Adrenal gland (tissue), 9 donors: ENCODE measurements at regions not wholly inside any gene's neighbourhood (a gene's known extent, or its start where the extent isn't known, plus 50 kb on each side); places are given as distances from the start of the nearest gene placed in this dataset.

ENCODE experiments used
- DNase-seq, 7 donors: peaks; one replicate each; pipeline ENCODE4 v3.0.0-alpha.2; 2019 to 2020
- H3K27ac ChIP-seq, 5 donors: fragments of 200-600 bp; sonication (generic) in 4 of 5; 1 replicate in 3 of 5; 2 replicates in 2 of 5; pipeline versions ENCODE4 v1.5.1 to v1.8.0; 2016 to 2020; ENCODE audit warnings: mild to moderate bottlenecking in 1 of 5
- H3K27me3 ChIP-seq: fragments of 200-600 bp; 2 replicates; pipeline ENCODE4 v1.8.0; 2021
- H3K36me3 ChIP-seq, 2 donors: fragments of 200-600 bp; replicated peaks in 1 of 2; 1 replicate in 1 of 2; 2 replicates in 1 of 2; pipeline versions ENCODE4 v1.5.1 to v1.8.0; 2018 to 2022
- H3K4me1 ChIP-seq, 2 donors: fragments of 200-600 bp; replicated peaks in 1 of 2; 1 replicate in 1 of 2; 2 replicates in 1 of 2; pipeline versions ENCODE4 v1.5.1 to v1.8.0; 2018 to 2021
- H3K4me3 ChIP-seq, 4 donors: fragments of 200-600 bp; sonication (generic) in 3 of 4; one replicate each; pipeline ENCODE4 v1.5.1; 2016 to 2018
- H3K9me3 ChIP-seq, 3 donors: fragments of 200-600 bp; sonication (generic) in 1 of 3; replicated peaks in 1 of 3; 1 replicate in 2 of 3; 2 replicates in 1 of 3; pipeline versions ENCODE4 v1.5.1 to v1.8.0; 2016 to 2021
- POLR2A ChIP-seq, 2 donors: fragments of 450-650 bp; IDR thresholded peaks; one replicate each; pipeline ENCODE4 v1.6.1; 2017; ENCODE audit warnings: antibody characterized with exemption in 2 of 2, mild to moderate bottlenecking in 2 of 2, moderate library complexity in 1 of 2
- WGBS, 4 donors: extraction: QIAGEN DNeasy Blood & Tissue Kit in 2 of 4; methylation state at CpG; one replicate each; pipeline versions ENCODE4 v1.1.5 to v1.1.7; 2013 to 2017; 5-methylcytosine and 5-hydroxymethylcytosine counted together
- intact Hi-C, 2 donors: fragments of 100-400 bp; cut with DNase I; formaldehyde crosslinking; loops; one replicate each; pipeline versions ENCODE4 v1.14.1 to v1.15.0; 2022 to 2023
- TF ChIP-seq, protein P1 (sequence below), 6 experiments: fragments of 450-650 bp in 4 of 6; fragments of 200-600 bp in 2 of 6; sonication (generic) in 1 of 6; IDR thresholded peaks; 1 replicate in 5 of 6; 2 replicates in 1 of 6; pipeline versions ENCODE4 v1.5.1 to v1.8.0; 2016 to 2021; ENCODE audit warnings: antibody characterized with exemption in 6 of 6, mild to moderate bottlenecking in 2 of 6, moderate library complexity in 1 of 6
- donor health status: healthy with polysubstance abuse.
- donor health status: Bipolar disorder and iron deficiency.
- donor health status: DM: yes; HTN: yes; CAD: no.
- donor health status: DM: no; HTN: no; CAD: no.
- donor health status: DM: no; HTN: no; CAD: no.

DNA sequence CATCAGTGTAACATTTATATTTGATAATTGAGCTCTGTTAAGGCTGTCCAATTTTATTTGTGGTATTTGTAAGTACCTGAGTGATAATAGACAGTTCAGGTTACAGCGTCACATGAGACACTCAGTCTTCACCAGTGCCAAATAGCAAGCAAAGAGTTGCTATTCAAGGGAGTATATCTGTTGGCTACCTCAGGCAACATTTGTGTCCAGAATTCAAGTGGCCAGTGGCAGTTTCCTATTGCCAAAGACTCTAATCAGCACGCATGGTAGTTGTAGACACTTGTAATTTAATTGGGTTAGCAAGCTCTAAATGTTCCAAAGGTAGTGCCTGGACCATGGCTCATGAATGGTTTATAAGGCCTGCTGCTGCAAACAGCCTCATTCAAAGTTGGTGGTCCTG is 1524.3 kb upstream of the B3GALT2 start:
- H3K4me3 ChIP-seq = no peak overlapping the region
- H3K9me3 ChIP-seq = peaks cover 0 to 4% (median 0%) of the 10 kb centered on the region in 3 donors
- WGBS, 4 donors = 87 to 100% (median 91%) methylated on average over 2 of the region's 2 CpGs
- H3K27me3 ChIP-seq = no peaks in the 10 kb centered on the region
- H3K4me1 ChIP-seq = no peaks in the 10 kb centered on the region
- intact Hi-C loops = no loop called here
- H3K27ac ChIP-seq = no peak overlapping the region
- no peak for DNase-seq
- no peaks in the 10 kb centered on the region for H3K36me3 ChIP-seq
- TF ChIP-seq, protein P1, sequence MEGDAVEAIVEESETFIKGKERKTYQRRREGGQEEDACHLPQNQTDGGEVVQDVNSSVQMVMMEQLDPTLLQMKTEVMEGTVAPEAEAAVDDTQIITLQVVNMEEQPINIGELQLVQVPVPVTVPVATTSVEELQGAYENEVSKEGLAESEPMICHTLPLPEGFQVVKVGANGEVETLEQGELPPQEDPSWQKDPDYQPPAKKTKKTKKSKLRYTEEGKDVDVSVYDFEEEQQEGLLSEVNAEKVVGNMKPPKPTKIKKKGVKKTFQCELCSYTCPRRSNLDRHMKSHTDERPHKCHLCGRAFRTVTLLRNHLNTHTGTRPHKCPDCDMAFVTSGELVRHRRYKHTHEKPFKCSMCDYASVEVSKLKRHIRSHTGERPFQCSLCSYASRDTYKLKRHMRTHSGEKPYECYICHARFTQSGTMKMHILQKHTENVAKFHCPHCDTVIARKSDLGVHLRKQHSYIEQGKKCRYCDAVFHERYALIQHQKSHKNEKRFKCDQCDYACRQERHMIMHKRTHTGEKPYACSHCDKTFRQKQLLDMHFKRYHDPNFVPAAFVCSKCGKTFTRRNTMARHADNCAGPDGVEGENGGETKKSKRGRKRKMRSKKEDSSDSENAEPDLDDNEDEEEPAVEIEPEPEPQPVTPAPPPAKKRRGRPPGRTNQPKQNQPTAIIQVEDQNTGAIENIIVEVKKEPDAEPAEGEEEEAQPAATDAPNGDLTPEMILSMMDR (IDR thresholded peaks at IDR 0.05) = no peak
- TF ChIP-seq POLR2A (IDR thresholded peaks at IDR 0.05) = no peak

DNA sequence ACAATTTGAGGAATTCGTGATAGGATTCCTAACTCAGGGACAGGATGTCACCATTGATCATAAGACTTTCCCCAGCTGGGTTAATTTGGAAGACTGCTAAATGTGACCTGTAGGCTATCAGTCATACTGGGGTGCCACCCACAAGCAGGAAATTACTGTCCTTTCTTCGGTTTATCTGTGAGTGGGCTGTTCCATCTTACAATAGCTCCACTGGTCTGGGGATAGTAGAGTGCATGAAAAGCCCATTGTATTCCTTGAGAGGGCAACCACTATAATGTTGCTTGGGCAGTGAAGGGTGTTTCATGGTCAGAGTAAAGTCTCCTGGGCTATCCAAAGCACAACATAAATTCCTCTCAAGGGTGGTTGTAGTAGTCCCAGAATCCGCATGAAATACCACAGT is 1523.0 kb upstream of the B3GALT2 start:
- no peak for DNase-seq
- no peak for TF ChIP-seq POLR2A (IDR thresholded peaks at IDR 0.05)
- TF ChIP-seq, protein P1 (IDR thresholded peaks at IDR 0.05) = no peak
- no peaks in the 10 kb centered on the region for H3K36me3 ChIP-seq
- no peaks in the 10 kb centered on the region for H3K27me3 ChIP-seq
- H3K27ac ChIP-seq = no peak overlapping the region
- H3K4me3 ChIP-seq = no peak overlapping the region
- intact Hi-C loops = no loop called here
- H3K9me3 ChIP-seq = peaks cover 0 to 7% (median 0%) of the 10 kb centered on the region in 3 donors
- WGBS, 4 donors = 54 to 67% (median 57%) methylated on average over 2 to 3 of the region's 3 CpGs
- no peaks in the 10 kb centered on the region for H3K4me1 ChIP-seq

GRCh38 chr1:194707074-194707473 is 1520.7 kb upstream of the B3GALT2 start:
- TF ChIP-seq, protein P1 (IDR thresholded peaks at IDR 0.05) = no peak
- TF ChIP-seq POLR2A (IDR thresholded peaks at IDR 0.05) = no peak
- H3K4me1 ChIP-seq = no peaks in the 10 kb centered on the region
- no peak for DNase-seq
- no peak overlapping the region for H3K27ac ChIP-seq
- H3K9me3 ChIP-seq = peaks cover 0 to 7% (median 0%) of the 10 kb centered on the region in 3 donors
- H3K4me3 ChIP-seq = no peak overlapping the region
- H3K36me3 ChIP-seq = no peaks in the 10 kb centered on the region
- 81 to 90% (median 82%) methylated on average over 6 of the region's 6 CpGs for WGBS, 4 donors
- intact Hi-C loops = no loop called here
- H3K27me3 ChIP-seq = no peaks in the 10 kb centered on the region

DNA sequence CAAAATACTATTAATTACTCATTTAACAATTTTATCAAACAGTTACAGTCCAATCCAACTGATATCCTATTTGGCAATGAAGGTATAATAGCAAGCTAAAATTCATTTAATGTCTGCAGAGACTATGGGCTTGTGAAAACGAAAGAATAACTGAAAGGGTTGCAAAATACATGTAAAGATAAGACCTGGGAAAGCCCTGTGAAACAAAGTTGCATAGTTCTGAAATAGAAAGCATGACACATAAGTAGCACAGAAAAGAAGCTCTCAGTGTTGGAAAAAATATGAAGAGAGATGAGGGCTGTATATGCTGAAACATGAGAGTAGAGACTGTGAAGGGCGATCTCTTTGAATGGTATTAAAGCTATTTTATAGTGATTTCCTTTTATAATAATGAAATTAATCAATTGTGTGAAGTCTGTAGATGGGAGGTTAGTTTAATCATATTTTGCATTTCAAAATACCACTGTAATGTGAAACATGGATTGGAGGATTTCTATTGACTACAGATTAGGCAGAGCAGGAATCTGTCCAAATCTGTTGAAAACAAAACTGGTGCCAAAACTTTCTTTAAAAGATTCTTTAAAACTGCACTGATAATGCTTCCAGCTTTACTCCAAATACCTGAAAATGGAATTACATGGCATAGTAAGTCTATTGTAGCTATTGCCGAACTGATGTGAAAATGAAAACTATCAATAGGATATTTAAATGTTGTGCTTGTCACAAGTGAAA is 1518.9 kb upstream of the B3GALT2 start:
- WGBS, 4 donors = 60 to 64% (median 61%) methylated on average over 3 of the region's 3 CpGs
- intact Hi-C loops = no loop called here
- Histone ChIP-seq H3K4me1 (no peaks in the 10 kb centered on the region), H3K4me3 (no peak overlapping the region), H3K36me3 (no peaks in the 10 kb centered on the region), H3K9me3 (peaks cover 0 to 7% (median 0%) of the 10 kb centered on the region in 3 donors), H3K27me3 (no peaks in the 10 kb centered on the region), H3K27ac (no peak overlapping the region)
- TF ChIP-seq, protein P1 (IDR thresholded peaks at IDR 0.05) = no peak
- TF ChIP-seq POLR2A (IDR thresholded peaks at IDR 0.05) = no peak
- no peak for DNase-seq
